ENCODE measurements at regions not wholly inside any gene's neighbourhood (a gene's known extent, or its start where the extent isn't known, plus 50 kb on each side); places are given as distances from the start of the nearest gene placed in this dataset.

DNA sequence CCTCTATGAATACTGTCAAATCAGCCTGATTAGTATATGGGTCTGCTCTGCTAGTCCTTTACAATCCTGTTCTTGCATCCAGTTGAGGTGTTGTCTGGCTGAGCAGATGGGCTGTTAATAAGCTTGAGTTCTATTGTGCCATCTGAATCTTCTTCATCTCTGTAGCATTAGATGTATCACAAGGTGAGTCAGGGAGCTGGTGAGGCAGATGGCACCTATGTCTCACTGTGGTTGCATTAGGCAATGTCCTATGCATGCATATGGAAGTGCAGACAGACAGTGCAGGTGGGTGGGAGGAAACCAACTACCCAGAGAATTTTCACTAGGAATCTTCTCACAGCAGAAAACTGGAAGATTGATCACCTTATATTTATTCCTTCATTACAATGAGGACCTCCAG lies 165.7 kb upstream of the STXBP6 start:
- TF ChIP-seq, protein P1, sequence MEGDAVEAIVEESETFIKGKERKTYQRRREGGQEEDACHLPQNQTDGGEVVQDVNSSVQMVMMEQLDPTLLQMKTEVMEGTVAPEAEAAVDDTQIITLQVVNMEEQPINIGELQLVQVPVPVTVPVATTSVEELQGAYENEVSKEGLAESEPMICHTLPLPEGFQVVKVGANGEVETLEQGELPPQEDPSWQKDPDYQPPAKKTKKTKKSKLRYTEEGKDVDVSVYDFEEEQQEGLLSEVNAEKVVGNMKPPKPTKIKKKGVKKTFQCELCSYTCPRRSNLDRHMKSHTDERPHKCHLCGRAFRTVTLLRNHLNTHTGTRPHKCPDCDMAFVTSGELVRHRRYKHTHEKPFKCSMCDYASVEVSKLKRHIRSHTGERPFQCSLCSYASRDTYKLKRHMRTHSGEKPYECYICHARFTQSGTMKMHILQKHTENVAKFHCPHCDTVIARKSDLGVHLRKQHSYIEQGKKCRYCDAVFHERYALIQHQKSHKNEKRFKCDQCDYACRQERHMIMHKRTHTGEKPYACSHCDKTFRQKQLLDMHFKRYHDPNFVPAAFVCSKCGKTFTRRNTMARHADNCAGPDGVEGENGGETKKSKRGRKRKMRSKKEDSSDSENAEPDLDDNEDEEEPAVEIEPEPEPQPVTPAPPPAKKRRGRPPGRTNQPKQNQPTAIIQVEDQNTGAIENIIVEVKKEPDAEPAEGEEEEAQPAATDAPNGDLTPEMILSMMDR (IDR thresholded peaks at IDR 0.05), result no peak
- TF ChIP-seq USF1 (IDR thresholded peaks at IDR 0.05; ENCODE audit: borderline replicate concordance, low read depth), result no peak
- no peak for TF ChIP-seq YY1 (IDR thresholded peaks at IDR 0.05; ENCODE audit: low read depth)
- TF ChIP-seq RXRA (IDR thresholded peaks at IDR 0.05; ENCODE audit: borderline replicate concordance, low read depth), result no peak
- no peak for TF ChIP-seq CHD2 (IDR thresholded peaks at IDR 0.05; ENCODE audit: low read length, partially characterized antibody)

Data from SK-N-SH (cell line).